ENCODE measurements at regions not wholly inside any gene's neighbourhood (a gene's known extent, or its start where the extent isn't known, plus 50 kb on each side); places are given as distances from the start of the nearest gene placed in this dataset.

DNA sequence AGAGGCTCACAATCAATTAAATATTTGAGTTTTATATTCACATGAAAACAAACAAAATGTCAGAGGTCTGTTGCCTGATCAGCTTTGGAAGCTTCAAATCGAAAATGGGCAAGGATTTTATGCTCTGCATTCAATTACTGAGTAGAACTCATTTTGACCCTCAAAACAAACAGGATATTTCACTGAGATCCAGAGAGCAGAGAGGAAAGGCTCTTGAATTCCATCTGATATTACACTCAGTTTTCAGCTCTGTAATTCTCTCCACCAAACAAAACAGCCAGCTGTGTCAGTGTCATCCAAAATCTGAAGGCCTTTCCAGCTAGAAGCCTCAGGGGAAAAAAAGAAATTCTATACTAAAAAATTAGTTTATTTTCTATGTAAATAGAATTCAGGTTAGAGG lies 128.6 kb upstream of the FLRT2 start:
- no peak for DNase-seq (ENCODE audit: low read depth, low spot score)

DNA sequence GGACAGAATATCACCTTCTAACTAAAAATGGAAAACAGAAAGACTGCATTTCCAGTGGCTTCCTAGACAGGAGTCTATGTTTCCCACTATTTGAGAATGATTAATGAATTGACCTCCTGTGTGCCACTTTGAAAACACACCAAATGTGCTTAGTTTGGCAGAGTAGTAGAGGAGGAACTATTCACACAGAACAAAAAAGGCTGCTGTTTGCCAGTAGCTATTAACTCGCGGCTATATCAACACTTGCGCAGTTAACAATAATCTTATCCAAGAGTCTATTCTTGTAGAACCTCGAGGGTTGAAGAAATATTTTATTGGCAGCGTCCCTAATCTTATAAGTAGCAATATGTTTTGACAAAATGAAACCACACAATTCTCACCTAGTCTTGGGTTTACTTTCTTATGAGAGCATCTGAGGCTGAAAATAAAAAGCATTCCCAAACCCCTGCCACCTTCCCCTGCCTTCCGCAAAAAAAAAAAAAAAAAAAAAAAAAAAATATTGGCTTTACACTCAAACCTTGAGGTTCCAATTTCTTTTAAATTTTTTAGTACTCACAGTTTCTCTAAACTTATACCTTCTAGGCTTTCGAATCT lies 127.3 kb upstream of the FLRT2 start:
- DNase-seq (ENCODE audit: low read depth, low spot score) = no peak

DNA sequence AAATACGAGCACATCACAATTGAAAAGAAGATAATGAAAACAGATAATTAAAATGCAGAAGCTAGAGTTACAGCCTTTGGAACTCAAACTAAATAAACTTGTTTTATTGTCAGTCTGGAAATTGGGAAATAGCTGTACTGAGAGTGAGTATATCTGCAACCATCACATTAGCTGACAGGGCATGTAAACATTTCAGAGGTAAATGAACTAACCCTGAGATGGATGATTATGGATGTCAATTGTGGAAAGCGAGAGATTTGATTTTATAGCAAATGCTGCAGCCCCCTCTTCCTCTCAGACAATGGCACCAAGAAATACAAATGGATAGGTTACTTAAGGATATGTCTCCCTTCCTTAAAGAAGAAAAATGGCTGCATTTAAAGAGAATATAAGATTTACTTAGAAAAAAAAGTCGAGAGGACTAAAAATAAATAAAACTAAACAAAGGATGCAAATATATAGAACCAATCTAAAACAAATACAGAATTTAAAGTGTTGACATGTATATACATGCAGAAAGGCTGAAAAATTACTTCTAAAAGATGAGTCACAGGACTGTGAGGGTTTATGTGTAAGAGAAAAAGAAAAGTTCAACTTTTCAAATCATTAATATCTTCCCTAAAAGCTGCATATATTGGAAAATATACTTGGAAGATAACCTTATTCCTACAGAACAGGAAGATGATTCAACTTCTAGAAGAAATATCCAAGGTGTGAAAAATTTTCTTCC lies 120.3 kb upstream of the FLRT2 start:
- no peak for DNase-seq (ENCODE audit: low read depth, low spot score)

DNA sequence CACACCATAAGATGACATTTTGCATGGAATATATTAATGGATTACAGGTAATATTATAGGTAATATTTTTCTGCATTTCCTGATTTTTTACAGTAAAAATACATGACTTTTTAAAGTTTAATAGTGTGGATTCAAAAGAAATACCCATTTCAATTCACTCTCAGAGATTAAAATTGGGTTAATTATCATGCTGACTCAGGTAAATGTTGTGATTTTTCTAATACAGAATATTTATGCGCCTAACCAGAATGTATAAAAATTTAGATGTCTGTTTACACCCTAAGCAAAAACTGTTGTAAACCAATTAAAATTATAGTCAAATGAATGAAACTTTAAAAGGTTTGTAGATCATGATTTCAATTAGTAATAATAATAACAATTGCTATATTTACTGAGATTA lies 117.2 kb upstream of the FLRT2 start:
- DNase-seq (ENCODE audit: low read depth, low spot score) = no peak

DNA sequence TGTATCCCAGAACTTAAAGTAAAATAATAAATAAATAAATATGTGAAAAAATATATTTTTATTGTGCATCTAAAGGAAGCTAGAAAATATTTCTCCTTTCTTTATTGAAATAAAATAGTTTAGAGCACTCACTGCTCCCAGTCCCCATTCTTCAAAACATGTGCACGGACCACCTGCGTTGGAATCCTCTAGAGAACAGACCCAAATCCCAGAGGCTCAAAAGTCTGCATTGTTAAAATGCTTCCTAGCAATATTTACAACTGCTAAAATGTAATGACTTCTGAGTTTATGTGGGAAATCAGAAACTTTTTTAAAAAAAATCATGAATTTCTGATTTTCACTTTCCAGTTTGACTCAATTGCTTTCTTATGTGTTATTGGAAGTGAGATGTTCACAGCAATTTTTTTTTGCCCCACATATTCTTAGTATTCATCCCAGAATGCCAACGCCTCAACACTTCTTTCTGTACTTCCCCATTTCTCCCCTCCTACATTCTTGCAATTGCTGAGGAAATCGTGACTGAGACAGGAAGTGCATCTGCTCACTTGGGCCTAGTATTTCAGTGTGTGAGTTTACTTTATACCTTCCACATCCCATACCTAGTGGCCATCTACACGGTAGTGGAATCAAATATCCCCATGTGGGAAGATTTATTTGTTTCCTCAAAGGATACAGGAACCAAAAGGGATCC lies 116.0 kb upstream of the FLRT2 start:
- DNase-seq (ENCODE audit: low read depth, low spot score) = no peak

DNA sequence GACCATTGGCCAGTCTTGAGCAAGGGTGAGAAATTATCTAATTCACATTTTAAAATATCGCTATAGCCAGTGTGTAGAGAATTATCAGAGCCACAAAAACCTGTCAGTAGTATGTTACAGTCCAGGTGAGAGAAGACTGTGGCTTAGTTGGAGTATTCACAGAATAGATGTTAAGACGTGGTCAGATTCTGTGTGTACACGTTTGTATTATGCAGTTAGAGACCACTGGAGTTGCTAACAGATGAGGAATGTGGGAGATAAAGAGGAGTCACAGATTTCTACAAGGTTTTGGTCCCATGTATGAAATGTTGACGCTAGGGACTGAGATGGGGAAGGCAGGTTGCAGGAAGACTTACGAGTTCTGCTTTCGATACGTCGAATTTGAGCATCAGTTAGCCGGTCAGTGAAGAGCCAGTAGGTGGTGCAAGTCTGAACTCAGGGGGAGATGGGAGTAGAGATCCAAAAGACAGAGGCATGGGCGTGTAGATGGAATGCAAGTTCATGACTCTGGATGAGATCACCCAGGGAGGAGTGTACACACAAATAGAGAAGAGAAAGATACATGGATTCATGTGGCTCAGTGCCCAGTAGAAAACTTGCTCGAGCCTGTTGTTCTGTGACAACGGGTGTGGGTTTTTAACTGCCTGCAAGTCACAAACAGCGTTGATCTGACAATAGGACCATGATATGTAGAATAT lies 114.8 kb upstream of the FLRT2 start:
- peak; percentile 30 for DNase-seq (ENCODE audit: low read depth, low spot score)

DNA sequence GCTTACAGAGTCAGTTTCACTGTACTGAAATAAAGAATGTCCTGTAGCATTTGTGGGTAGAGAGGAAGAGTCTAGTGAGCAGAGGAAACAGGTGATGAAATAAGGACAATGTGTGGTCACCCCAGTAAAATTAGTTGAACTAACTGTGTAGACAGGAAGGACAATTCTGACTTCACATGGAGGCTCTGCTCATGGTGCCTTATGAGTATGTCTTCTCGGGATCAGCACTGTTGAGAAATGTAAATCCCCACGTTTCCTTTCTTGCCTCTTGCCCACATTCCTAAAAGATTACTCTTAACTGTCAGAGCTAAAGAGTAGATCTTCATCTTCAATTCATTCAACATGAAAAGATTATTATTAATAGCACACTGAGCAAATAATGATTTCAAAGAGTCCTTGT lies 113.2 kb upstream of the FLRT2 start:
- no peak for DNase-seq (ENCODE audit: low read depth, low spot score)

DNA sequence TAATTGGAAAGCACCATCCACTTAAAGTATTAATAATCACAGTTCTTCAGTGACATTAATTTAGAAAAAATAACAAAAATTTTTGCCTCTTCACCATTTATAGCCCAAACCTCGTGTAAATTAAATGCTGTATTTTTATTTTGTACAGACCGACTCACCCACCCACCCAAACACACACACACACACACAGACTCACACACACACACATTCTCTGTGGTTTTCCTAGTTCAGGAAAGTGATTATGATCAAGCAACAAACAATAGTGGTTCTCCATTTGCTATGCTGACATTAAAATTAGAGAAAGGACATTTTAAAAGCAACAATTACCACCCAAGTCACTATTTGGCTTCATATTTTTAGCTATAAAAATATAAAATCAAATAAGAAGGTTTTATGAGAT lies 112.5 kb upstream of the FLRT2 start:
- DNase-seq (ENCODE audit: low read depth, low spot score) = no peak

DNA sequence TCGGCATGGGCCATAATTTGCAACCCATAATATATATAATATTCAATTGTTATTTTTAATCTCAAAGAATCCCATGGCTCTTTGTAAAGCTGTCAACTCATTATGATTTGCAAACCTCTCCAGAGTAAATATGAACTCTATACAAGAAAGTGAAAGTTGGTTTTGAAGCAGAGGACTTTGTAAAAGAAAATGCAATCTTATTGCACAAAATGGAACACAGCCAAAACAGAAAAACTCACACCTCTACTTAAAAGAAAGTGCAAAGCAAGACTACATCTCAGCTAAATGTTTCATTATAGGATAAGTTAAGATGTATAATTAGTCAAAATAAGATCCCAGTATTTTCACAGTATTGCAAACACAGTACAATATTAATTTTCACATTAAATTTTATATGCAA lies 111.2 kb upstream of the FLRT2 start:
- no peak for DNase-seq (ENCODE audit: low read depth, low spot score)

DNA sequence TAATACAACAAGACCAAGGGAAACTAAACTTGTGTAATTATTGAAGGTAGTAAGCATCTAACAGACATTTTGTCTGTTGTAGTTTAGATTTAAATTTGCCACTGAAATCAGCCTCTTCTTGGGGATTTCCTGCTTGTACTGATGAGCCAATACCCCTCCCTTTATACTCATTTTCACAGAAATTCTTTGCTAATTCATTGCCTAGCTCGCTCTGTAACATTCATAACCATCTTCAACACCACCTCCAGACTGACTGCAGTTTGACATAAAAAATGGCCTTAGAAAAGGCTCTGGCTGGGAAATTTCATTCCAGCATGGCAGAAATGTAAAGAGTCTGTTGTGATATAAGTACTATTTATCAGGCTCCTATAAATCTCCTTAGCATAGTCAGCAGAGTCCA lies 109.7 kb upstream of the FLRT2 start:
- no peak for DNase-seq (ENCODE audit: low read depth, low spot score)

DNA sequence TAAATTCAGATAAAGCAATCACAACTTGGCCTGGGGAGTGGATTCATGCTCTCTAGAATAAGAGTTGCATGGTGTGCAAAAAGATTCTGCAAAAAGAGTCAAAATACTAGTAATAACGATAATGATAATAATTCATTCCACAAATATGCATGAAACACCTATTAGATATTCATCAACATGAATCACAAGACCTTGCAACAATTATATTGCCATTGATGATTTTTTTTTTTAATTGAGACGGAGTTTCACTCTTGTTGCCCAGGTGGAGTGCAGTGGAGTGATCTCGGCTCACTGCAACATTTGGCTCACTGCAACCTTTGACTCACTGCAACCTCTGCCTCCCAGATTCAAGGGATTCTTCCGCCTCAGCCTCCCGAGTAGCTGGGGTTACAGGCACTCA lies 109.2 kb upstream of the FLRT2 start:
- no peak for DNase-seq (ENCODE audit: low read depth, low spot score)

DNA sequence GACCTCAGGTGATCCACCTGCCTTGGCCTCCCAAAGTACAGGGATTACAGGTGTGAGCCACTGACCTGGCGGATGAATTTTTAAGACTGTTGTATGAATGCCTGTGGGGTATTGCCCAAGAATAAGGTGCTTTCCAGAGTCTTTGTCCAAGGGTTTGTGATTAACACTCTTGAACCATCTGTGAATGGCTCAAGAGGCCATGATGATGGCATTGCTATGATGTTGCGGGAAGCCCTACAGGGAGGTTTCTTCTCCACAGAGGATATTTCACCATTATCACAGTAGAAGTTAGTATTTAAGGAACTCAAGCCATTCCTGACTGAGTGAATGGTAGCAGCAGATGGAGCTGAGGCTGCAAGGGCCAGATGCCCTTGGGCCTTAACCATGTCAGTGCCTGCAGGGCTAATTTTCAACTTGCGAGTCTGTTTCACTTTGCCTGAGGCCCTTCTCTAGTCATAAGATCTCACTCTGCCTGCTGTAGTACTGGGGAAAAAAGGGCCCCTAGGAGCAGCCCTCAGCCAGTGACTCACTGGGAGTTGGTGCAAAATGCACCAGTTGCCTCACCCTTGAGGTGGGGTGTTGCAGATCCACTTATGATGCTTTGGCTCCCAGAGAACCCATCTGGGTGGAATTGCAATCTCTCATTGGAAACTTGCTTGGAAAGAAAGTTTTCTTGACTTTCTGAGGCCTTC lies 108.6 kb upstream of the FLRT2 start:
- DNase-seq (ENCODE audit: low read depth, low spot score) = no peak

DNA sequence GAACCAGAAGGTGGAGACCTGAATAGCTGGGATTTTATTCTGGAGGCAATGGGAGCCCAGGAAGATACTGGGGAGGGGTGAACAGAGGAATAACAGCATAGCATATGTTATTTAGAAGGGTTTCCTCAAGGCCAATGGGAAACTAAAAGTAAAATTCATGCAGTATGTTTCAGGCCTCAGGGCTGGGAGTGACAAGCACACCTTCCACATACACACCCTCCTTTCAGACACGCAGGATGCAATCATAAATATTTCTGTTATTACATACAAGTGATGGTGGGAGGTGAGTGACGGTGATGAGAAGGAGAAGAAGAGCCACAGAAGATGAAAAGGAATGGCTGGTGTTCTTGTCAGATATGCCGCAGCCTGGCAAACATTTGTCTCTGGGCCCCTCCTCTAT lies 106.1 kb upstream of the FLRT2 start:
- no peak for DNase-seq (ENCODE audit: low read depth, low spot score)

DNA sequence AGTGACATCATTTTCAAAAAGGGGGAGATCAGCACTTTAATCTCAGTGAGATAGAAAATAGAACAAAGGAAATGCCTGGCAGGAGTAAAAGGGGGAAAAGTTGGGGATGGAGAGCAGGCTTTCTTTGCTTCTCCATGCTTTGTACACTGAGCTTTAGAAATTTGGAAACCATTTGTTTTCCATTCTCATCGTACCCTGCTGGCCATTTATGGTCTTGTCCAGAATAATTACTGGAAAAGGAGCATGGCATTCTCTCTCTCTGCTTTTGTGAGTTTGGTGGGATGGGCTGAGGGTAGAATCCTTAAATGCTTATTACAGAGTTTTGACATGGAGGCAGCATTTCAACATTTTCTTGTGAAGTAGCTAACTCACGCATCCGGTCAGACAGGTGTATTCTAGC lies 104.4 kb upstream of the FLRT2 start:
- DNase-seq (ENCODE audit: low read depth, low spot score) = no peak

DNA sequence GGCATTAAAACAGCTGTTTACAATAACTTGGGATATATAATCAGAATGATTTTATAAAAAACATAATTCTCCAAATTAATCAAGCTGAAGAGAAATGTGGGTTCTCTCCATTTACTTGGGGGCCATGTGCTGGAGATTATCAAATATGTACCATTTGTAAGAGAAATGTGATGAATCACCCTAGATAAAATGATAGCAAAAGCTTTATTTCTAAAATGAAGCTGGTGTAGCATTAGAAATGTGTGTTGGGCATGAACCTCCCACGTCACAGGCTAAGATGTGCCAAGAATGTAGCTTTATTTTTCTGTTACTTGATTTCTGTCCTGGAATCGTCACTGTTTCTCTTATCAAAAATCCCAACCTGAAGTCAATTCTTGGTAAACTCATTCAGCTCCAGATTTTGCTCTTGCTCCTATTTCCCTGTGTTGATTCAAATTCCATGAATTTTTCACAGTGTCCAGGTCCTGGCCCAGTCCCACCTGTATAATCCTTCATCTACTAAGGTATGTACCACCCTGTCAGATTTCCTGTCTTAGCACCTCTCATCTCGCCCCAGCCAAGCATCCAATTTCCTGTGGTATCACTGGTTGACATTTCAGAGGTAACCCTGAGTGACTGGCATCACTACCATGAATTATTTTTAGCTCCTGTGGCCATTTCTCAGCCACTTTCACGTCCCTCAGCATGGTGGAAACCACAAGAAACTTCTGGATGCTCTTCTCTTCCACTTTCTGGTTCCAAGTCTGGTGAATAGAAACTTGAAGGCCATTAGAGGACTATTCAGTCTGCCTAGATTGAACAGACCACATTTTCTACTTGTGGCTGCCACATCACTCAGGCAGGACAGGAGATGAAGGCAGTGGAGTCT lies 103.6 kb upstream of the FLRT2 start:
- no peak for DNase-seq (ENCODE audit: low read depth, low spot score)

DNA sequence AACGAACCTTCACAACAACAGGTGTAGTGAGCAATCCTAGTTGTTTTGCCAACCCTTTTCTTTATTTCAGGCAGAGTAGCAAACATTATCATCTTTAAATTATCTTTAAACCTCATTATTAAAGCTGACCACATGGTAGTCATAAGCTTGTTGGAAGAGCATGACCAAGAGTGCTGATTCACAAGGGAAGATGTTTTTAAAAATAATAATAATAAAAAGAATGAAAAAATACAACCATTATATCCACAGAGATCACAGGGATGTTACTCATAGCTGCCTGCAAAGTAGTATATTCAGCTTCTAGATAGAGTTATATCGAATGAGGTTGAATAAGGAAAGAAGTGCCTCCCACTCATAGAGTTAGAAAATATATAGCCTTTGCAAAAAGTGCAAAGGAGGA lies 101.0 kb upstream of the FLRT2 start:
- no peak for DNase-seq (ENCODE audit: low read depth, low spot score)

DNA sequence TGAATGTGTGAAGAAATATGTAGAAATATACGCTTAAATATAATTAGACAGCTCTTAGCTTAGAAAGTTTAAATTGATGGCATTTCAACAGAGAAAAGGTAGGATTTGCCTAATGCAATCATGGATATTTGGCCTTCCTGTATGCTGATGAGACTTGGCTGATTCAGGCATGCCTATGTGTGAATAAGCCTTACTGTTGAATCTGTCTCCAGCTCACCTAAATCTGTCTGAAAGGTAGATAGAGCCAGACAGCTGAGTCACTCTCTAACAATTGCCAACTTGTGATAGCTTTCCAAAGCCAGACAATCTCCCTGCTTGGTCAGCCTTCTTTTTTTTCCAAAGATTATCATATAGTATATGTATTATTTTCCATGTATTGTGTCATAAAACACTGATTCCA lies 92.8 kb upstream of the FLRT2 start:
- DNase-seq (ENCODE audit: low read depth, low spot score) = no peak

DNA sequence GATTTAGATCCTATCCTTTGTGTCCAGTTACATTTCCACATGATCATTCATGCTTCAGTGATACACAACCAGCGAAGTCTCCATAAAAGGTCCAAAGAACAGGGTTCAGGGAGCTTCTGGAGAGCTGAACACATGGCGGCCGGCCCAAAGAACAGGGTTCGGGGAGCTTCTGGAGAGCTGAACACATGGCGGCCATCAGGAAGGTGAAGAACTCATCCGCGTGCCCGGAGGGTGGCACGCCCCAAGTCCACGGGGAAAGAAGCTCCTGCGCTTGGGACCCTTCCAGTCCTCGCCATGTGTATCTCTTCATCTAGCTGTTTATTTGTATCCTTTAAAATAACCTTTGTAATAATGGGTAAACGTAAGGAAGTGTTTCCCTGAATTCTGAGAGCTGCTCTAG lies 91.9 kb upstream of the FLRT2 start:
- no peak for DNase-seq (ENCODE audit: low read depth, low spot score)

DNA sequence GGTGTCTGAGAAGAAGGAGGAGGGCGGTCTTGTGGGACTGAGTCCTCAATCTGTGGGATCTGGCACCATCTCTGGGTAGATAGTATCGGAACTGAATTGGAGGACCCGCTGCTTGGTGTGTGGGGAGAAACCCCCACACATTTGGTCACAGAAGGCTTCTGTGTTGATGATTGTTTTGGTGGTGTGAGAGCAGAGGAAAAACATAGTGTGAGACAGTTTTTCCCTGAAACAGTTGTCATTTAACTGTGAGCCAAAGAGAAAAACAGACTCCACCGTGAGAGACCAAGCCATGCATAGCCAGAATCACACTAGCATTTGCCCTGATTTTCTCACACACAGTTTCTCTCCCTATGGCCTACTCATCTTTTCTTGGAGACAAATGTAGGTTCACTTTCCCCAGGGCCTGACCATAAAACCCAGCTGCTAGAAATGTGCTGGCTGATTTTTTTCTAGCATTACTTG lies 91.4 kb upstream of the FLRT2 start:
- DNase-seq (ENCODE audit: low read depth, low spot score) = no peak

DNA sequence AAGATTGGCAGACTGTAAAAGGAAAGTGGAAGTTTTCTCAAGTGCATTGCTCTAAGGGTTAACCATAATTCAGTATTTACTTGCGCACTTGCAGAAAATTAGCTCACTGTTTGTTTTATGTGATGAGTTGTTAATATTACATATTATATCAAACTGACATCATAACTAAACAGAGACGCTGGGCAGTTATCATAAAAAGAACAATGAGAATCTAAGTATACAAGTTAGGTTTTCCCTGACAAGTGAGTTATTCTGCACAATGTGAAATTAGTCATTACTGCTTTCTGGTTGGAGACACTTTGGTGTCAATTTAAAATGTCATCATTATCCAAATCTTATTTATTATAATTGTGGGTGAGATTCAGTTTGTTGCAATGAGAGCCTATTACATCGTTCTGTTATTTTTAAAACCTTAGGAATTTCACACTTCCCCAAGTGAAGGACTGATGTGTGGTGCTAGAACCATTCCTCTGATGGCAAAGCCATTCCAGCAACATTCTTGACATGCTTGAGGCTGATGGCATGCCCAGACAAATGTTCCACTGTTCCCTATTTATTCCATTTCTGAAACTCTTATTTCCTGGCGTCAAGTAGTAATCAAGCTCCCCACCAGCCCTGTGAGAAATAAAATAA lies 90.1 kb upstream of the FLRT2 start:
- DNase-seq (ENCODE audit: low read depth, low spot score) = no peak

All from brain pericyte (primary cell).